ENCODE measurements at regions not wholly inside any gene's neighbourhood (a gene's known extent, or its start where the extent isn't known, plus 50 kb on each side); places are given as distances from the start of the nearest gene placed in this dataset.
"Not testable (repeated sequence)": the region's sequence is repeated elsewhere in the genome, so short reads cannot be mapped to it uniquely, and the experiment has no call there.

DNA sequence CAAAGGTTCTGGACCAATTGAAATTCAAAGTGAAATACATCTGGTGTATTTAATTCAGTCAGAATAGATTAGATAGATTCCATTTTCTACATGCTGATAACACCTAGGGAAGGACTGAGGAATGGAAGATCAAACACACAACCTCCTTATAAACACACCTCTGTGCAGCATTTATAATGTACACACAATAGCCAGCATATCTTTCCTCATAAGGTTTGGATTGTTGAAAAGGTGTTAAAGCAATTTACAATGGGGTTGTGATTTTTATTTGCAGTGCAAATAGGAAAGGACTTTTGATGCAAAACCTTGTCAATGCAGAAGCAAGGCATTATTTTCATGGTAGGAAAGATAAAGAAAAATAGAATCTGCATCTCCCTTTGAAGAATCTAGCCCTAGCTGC is 448.9 kb upstream of the KCNMB2 start:
- no peak for DNase-seq (ENCODE audit: low read depth in 2 of 2)

DNA sequence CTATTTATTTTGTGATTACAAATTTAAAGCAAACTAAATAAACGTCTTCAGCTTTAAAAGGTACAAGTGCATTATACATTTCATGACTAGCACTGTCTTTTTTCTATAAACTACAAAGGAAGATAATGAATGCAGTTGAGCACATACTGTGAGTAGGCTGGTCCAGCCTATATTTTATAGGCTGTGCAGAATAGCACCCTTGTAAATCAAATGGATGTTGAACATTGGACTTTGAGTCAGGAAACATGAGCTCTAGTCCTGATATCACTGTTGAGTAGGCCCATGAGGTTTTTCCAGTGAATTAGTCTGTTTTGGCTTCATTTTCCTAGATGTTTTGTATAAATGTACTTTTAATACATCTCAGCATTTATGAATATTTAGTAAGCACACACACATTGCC is 447.3 kb upstream of the KCNMB2 start:
- no peak for DNase-seq (ENCODE audit: low read depth in 2 of 2)

DNA sequence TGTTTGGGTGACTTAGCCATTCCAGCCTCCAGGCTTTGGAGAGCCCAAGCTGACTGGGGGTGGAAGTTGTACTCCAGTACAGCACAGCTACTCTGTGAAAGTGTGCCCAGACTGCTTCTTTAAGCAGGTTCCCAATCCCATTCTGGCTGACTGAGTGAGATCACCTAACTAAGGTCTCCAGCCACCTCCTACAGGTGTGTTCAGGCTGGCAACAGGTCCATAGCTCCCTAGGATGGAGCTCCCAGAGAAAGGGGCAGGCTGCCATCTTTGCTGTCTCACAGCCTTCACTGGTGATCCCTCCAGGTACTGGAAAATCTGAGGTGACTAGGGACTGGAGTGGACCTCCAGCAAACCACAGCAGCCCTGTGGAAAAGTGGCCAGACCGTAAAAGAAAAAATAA is 445.3 kb upstream of the KCNMB2 start:
- DNase-seq (ENCODE audit: low read depth in 2 of 2): no peak

DNA sequence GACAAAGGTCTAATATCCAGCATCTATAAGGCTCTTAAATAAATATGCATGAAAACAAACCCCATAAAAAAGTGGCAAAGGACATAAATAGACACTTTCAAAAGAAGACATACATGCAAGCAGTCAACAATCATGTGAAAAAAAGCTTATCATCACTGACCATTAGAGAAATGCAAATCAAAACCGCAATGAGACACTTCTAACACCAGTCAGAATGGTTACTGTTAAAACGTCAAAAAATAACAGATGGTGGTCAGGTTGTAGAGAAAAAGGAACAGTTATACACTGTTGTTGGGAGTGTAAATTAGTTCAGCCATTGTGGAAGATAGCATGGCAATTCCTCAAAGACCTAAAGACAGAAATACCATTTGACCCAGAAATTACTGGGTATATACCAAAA is 440.7 kb upstream of the KCNMB2 start:
- no peak for DNase-seq (ENCODE audit: low read depth in 2 of 2)

DNA sequence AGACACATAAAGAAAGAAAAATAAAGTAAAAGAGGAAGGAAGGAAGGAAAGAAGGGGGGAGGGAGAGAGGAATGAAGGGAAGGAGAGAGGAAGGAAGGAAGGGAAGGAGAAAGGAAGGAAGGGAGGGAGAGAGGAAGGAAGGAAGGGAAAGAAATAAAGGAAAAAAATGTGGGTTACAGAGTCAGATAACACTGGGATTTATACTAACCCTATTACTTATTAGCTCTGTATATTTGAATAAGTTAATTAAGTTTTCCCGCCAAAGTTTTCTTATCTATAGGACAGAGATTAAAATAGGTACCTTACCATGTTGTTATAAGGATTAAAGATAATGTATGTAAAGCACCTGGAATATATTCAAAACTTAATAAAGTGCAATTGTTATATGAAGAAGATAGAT is 439.3 kb upstream of the KCNMB2 start:
- no peak for DNase-seq (ENCODE audit: low read depth in 2 of 2)

DNA sequence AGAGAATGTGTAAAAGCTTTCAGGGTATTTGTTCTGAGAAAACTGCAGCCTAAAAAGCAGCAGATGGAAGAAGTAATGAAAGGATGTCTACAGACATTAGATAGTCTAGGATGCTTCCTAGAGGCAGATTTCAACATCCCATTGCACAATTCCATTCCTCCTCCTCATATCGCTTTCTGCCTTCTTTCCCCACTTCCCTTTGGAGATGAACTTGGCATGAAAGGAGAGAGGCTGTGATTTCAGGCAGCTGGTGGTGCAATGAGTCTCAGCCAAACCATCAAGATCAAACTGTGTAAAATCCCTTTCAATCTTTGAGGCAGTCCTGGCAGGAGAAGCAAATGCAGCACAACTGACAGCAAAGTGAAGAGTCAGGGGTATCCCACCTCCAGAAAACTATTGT is 438.7 kb upstream of the KCNMB2 start:
- no peak for DNase-seq (ENCODE audit: low read depth in 2 of 2)

DNA sequence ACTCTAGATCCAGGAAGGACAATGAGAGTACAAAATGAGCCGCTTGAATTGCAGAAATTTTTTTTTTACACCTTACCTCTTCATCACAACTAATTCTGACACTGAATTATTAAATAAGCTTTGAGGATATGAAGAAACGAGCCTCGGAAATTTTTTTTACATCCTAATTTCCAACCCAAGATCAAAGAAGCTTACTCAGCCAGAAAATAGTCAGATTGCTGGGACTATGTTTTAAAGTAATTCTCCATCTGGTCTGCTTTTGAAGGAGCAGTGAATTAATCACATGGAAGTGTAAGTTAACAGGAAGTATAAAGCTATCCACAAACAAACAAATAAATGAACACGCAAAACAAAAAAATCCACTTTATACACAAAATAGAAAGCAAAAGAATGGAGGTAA is 437.0 kb upstream of the KCNMB2 start:
- no peak for DNase-seq (ENCODE audit: low read depth in 2 of 2)

DNA sequence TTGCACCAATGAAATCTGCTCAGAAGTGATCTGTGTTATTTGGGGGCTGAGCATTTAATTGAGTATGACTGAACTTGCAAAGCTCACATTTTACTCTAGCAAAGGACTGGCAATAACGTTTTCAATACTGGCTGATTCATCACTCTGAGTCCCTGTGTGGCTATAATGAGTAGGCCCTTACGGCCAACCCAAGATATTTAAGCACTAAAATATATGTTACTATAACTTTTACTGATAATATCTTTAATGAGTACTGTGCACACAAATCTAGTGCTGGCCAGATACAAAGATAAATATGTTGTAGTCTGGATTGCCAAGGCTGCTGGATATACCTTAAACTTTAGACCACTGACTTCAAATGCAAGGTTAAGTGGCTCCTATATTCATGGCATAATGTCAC is 436.4 kb upstream of the KCNMB2 start:
- DNase-seq (ENCODE audit: low read depth in 2 of 2): no peak

DNA sequence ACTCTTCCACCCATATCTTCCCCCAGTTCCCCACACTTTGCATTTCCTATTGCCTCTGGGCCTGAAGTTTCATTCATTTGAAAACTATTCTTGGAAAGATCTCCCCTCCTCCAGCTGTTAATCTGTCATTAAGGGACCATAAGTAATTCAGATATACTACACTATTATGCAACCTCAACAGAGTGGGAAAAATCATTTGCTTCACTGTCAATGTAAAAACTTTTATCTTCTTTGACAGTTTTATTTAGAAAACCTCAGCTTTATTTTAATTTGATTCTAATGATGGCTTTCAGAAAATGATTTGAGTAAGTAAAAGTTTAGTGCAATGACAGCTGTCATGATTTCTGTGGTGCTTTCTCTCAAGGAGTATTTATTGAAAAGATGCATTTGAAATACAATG is 435.3 kb upstream of the KCNMB2 start:
- DNase-seq (ENCODE audit: low read depth in 2 of 2): no peak

DNA sequence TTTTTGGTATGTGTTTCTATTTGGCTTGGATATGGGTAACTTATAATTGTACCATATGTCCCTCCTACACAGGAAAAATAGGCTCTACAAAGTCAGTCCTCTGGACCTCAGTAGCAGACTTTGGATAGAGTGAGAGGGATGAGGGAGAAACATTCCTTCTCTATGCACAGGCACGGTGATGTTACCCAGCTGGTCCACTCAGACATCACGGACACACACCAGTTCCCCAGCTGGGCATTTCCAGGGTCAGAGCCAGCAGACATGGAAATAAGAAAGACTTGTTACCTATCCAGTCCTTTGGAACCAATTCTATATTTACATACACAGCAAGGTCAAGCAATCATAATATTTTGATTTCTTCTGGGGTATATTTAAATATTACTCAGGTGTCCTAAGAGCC is 433.1 kb upstream of the KCNMB2 start:
- DNase-seq (ENCODE audit: low read depth in 2 of 2): no peak

DNA sequence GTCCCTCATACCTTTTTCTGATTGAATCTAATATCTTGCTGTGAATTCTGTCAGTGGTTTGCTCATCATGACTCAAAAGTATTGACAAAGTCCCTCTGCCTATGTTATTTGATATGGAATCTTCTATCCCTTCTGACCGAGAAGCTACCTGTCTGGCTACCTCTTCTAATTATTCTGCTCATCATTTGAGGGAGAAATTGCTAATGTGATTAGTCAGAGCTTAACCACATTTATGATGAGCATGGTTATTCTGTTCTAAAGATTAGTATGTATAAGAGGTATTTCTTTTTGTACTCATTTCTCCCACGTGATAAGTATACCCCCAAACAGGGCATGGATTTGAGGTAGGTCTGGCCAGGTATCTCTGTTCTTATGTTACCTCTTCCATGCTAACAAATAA is 428.4 kb upstream of the KCNMB2 start:
- no peak for DNase-seq (ENCODE audit: low read depth in 2 of 2)

DNA sequence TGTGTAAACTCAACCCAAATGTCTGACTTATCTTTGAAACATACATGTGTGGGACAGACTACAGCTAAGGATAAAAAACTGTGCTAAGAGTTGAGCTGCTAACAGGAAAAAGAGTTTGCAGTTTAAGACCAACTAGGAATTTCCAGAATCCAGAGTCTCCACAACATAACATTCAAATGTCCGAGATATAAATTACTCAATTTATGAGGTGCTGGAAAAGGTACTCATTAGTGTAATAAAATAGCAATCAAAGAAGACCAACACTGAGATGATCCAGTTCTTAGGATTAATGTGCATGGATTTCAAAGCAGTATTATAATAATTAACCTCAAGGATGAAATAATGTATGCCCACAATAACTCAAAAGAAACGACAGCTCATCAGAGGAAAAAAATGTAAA is 426.5 kb upstream of the KCNMB2 start:
- no peak for DNase-seq (ENCODE audit: low read depth in 2 of 2)

DNA sequence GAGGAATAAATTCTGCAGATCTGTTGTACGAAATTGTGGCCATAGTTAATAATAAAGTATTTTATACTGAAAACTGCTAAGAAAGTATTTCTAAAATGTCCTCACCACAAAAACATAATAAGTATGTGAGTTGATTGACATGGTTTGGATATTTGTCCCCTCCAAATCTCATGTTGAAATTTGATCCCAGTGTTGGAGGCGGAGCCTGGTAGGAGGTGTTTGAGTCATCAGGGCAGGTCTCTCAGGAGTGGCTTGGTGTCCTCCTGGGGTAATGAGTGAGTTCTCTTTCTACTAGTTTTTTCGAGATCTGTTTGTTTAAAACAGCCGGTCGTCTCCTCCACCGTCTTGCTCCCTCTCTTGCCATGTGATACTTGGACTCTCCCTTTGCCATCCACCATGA is 424.1 kb upstream of the KCNMB2 start:
- DNase-seq (ENCODE audit: low read depth in 2 of 2): no peak

DNA sequence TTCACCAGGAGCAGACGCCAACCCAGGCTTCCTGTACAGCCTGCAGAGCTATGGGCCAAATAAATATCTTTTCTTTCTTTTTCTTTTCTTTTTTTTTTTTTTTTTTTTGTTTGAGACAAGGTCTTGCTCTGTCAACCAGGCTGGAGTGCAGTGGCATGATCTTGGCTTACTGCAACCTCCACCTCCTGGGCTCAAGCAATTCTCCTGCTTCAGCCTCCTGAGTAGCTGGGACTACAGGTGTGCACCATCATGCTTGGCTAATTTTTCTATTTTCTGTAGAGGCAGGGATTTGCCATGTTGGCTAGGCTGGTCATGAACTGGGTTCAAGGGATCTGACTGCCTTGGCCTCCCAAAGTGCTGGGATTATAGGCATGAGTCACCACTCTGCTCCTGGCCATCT is 423.7 kb upstream of the KCNMB2 start:
- not testable (repeated sequence) for DNase-seq (ENCODE audit: low read depth in 2 of 2)

DNA sequence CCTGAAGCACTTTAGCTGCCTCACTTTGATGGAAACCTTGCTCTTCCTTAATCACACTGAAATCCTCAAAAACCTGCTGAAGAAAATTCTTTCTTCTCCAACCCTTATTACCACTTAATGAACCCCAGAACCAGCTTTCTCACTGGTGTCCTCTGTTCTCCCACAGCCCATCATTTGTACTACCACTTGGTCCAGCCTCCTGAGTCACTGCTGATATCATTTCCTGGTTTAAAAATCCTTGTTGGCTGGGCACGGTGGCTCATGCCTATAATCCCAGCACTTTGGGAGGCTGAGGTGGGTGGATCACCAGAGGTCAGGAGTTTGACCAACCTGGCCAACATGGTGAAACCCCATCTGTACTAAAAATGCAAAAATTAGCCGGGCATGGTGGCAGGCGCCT is 418.6 kb upstream of the KCNMB2 start:
- no peak for DNase-seq (ENCODE audit: low read depth in 2 of 2)

DNA sequence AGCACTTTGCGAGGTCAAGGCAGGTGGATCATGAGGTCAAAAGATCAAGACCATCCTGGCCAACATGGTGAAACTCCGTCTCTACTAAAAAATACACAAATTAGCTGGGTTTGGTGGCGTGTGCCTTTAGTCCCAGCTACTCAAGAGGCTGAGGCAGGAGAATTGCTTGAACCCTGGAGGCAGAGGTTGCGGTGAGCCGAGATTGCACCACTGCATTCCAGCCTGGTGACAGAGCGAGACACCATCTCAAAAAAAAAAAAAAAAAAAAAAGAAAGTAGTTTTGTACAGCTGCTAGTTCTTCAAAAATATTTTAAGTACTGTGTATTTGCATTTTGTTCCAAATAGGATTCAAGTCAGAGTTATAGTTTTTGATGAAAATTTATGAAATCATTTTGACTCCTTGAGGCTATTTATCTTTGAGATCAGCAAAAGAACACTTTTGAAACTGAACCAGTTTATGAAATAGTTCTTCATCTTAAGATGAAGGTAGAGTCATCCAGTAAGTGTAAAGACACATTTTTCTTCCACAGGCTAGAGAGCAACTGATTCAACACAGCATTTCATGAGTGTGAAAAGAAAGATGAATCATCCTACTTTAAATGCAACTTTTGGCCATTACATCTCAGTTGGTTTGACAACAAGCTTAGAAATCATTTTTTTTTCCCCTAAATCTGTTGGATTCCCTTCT is 416.5 kb upstream of the KCNMB2 start:
- DNase-seq (ENCODE audit: low read depth in 2 of 2): not testable (repeated sequence)

DNA sequence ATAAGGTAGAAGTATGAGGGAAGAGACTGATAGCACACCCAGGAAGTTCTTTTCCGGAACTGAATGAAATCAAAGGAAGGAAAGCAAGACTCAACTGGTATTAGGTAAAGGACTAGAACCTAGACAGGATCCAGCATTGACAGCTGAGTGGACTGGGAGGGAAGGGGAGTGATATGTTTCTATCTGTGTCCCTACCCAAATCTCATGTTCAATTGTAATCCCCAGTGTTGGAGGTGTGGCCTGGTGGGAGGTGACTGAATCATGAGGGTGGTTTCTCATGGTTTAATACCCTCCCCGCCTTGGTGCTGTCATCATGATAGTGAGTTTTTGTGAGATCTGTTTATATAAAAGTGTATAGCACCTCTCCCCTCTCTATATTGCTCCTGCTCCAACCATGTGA is 415.9 kb upstream of the KCNMB2 start:
- no peak for DNase-seq (ENCODE audit: low read depth in 2 of 2)

DNA sequence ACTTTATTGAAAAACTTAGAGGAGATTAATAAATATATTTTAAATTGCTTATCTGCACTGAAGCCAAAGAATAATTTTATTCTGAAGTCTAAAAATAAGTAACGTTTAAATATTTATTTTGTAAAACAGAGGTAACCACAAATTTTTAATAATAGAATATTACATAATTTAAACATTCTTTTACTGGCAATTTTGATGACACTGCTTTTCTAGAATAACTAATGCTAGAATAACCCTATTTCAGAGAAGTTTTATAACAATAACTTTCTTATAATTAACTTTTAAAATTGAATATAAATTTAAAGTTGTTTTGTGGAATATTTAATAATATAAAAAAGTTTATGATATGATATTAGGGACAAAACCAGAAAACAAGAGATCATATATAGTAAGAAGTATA is 409.6 kb upstream of the KCNMB2 start:
- DNase-seq (ENCODE audit: low read depth in 2 of 2): no peak

DNA sequence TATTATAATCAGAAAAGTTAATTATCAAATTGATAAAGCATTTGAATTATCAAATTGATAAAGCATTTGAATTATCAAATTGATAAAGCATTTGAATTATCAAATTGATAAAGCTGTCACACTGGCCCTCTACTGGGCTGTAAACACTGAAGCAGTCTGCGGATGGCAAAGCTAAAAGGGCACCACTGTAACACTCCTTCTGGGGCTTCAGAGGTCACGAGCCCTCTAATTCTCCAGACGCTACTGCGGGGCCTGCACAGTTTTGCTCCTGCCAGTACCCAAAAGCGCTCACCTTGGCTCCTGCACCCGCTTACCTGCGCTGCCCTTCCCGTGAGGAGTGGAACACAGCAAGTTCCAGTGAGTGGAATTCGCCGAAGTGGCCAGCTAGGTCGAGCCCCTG is 409.0 kb upstream of the KCNMB2 start:
- DNase-seq (ENCODE audit: low read depth in 2 of 2): no peak

DNA sequence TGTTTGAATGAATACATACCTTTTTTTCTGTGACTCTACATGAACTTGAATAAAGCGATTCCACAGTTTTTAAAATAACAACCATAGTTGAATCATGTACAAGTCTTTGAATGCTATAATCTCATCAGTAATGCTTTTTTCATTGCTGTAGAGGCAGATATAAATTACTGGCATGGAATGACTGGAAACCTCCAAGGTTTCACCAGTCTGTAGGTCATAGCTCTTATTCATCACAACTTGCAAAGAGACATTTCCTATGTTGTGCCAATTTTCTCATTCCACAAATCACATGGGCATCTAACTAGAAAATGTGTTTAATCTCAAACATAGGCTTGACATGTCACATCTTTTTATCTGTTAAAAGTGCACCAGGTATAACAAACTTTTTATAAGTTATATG is 407.1 kb upstream of the KCNMB2 start:
- no peak for DNase-seq (ENCODE audit: low read depth in 2 of 2)

DNA sequence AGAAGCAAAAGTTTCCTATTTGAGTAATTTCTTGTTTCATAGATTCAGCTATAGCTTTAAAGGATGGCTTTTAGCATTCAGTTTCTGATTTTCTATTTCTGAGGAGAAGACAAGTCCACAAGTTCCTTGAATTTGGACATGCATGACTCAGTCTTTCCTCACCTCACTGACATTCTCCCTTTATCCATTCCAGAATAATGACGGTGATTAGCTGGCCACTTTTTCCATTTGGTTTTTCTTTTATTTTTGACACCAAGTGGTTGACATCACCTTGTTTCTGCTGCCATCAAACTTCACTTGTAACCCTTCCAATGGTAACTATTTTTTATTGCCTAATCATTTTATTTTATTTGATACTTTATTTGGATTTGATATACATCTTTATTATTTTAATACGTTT is 404.4 kb upstream of the KCNMB2 start:
- no peak for DNase-seq (ENCODE audit: low read depth in 2 of 2)

DNA sequence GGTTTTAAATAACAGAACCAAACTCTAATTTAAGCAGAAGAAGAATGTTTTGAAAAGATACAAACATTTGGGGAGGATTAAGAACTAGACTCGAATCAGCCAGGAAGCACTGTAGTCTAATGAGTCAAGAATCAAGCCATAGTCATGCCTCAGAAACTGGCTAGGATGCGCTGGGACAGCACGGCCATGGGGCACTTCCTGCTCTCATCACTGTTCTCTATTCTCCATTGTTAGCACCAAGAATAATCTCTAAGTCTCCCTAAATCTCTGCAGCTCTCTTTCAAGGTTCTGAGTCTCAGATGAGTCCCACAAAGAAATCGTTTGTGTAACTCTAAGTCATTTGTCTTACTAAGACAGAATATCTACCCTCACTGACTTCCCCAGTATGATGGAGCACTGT is 399.0 kb upstream of the KCNMB2 start:
- DNase-seq (ENCODE audit: low read depth in 2 of 2): no peak

DNA sequence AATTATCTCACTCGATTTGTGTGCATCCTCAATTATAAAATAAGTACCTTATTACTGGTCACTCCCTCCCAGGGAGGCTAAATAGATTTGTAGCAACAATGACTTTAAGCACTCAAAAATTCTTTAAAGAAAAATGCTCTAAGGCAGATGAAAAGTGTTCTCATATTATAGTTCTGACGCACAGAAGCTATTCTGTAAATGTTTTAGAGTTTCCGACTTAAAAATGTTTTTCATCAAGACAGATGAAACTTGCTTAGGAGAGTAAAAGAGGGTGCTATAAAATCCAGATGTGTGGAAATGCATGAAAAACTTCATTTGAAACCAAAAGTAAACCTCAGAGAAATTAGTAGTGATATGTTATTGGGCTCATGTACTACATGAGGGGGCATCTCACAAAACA is 398.4 kb upstream of the KCNMB2 start:
- no peak for DNase-seq (ENCODE audit: low read depth in 2 of 2)

DNA sequence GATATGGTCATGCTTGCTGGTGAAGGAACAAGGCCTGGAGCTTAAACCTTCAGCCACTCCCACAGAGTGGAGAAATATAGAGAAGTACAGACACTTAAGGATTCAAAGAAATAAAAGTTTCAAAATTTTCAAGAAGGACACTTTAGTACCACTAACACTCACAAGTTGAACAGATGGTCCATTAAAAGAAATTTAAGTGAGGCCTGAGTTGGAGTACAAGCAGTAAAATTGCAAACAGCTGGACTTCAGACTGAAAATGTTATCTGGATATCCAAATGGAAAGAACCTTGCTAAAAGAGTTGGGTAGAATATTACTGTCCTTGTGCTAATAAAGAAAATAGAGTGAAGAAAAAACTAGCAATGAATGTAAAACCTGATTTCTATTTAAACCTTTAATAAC is 397.1 kb upstream of the KCNMB2 start:
- DNase-seq (ENCODE audit: low read depth in 2 of 2): no peak

Measured in stimulated activated CD8-positive, alpha-beta memory T cell treated with anti-CD3 and anti-CD28 coated beads, Interleukin-7, amount 100 ng/mL, for 1 hour (primary cell).